Epithelial cell of proximal tubule (primary cell): ENCODE measurements at regions not wholly inside any gene's neighbourhood (a gene's known extent, or its start where the extent isn't known, plus 50 kb on each side); places are given as distances from the start of the nearest gene placed in this dataset.

Experiments used
- DNase-seq: peaks from one replicate; pipeline ENCODE4 v3.0.0-alpha.2; 2011; ENCODE audit warnings: low read depth
- H3K4me3 ChIP-seq: 2 replicates; pipeline ENCODE4 v1.5.1; 2011; ENCODE audit warnings: low read depth, mild to moderate bottlenecking, low read length
- CTCF ChIP-seq: conservative IDR thresholded peaks from 2 replicates; pipeline ENCODE4 v1.5.1; 2012; ENCODE audit warnings: low read depth, mild to moderate bottlenecking, low read length

DNA sequence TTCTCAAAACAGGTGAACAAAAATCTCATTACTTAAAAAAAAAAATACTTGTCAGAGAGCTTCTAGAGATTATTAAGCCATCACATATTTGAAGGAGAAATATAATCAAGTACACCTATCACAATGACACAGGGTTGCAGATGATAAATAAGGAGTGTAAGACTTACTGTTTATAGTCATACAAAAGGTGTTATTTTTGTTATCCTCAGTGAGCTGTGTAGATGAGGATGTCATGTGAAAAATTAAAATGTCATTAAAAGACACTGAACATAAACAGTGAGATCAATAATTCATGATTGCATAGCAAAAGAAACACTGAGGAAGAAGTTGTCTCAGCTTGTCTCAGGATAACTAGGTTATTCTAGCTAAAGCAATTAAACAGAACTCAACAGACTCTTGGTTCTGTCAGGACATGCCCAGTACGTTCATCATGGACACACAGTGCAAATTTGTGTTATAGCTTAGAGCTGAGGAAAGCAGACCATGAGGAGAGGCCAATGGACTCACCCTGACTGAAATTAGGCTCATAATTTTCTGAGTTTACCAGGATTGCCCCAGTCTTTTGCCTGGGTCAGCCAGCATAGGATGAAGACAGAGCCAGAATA is 1162.6 kb upstream of the C9orf72 start:
- no peak overlapping the region for H3K4me3 ChIP-seq
- DNase-seq, result no peak
- TF ChIP-seq CTCF, result no peak

- no peak overlapping the region for H3K4me3 ChIP-seq
- DNase-seq, result no peak
- no peak for TF ChIP-seq CTCF
These were observed 1168.2 kb upstream of the C9orf72 start for GRCh38 chr9:28741459-28741858.

- no peak for TF ChIP-seq CTCF
- no peak overlapping the region for H3K4me3 ChIP-seq
- no peak for DNase-seq
These were observed 1174.2 kb upstream of the C9orf72 start for GRCh38 chr9:28747351-28747985.

- no peak overlapping the region for H3K4me3 ChIP-seq
- no peak for TF ChIP-seq CTCF
- DNase-seq, result no peak
These were observed 1176.9 kb upstream of the C9orf72 start for GRCh38 chr9:28750136-28750535.

DNA sequence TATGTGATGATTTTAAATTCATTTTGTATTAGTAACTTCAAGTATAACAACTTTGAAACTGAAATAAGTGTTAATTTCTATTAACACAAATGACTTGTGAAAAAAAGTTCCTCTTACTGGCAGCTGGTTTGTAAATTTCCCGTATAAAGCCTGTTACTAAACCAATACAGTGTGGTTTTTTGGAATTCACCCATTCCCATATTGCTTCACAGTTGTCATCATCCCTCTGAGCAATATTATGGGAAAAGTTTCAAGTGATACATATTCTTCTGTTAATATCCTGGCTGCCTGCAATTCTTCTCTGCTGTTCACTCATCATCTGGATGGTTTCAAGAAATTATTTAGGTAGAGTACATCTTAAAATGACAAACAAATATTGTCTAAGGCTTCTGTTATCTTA is 1185.1 kb upstream of the C9orf72 start:
- no peak overlapping the region for H3K4me3 ChIP-seq
- DNase-seq, result no peak
- no peak for TF ChIP-seq CTCF

DNA sequence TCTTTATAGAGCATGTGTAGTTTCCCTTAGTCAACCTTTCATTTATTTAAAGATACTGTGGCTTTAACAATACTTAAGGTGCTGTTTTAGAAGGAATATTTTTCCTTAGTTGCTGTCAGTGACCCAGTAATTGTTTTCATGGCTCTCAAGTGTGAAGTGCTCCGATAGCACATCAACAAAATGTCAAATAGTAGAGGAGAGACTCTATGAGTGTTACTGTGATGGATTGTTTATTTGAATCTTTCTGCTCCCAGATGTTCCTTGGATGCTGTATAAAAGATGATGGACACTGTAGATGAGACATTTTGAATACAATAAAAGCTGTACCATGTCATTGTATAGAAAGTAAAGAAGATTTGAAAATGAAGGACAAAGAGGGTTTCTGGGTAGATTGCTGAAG is 1185.7 kb upstream of the C9orf72 start:
- H3K4me3 ChIP-seq, result no peak overlapping the region
- DNase-seq, result no peak
- TF ChIP-seq CTCF, result no peak

DNA sequence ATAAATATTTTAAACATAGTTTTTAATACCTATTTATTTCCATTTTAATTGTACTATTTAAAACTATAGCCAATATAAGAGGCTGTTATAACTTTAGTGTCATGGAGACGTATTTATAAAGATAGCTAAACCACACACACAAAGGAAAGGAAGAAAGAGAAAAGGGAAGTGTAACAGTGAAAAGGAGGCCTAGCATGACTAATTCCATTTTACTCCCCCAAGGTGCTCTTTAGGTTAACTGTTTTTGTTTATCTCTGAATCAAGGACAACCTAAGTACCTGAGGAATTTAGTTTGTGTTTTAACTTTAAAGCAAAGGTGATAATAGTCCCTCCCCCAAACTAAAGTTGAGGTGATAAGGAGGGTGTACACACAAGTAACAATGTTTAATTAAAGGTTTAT is 1188.9 kb upstream of the C9orf72 start:
- TF ChIP-seq CTCF, result no peak
- H3K4me3 ChIP-seq, result no peak overlapping the region
- no peak for DNase-seq
